Calu3 (cell line): ENCODE measurements at regions not wholly inside any gene's neighbourhood (a gene's known extent, or its start where the extent isn't known, plus 50 kb on each side); places are given as distances from the start of the nearest gene placed in this dataset.

Experiments
- BruUV-seq: library from RNA; stranded (reverse); fragments of 400-500 nt; replicated peaks from 2 replicates; lab custom pipeline; 2021; lab: Mats Ljungman, UMichigan
- CTCF ChIA-PET: fragments of 300-600 bp; sonication (Branson Sonifier 250); formaldehyde crosslinking; loops from one replicate; lab custom pipeline; 2022; ENCODE audit warnings: antibody characterized with exemption; lab: Charles Lee
- DNase-seq: peaks from one replicate; pipeline ENCODE4 v3.0.0; 2022
- H3K27ac Mint-ChIP-seq: one replicate; pipeline ENCODE4 v1.8.0; 2022; ENCODE audit warnings: mixed read lengths; ENCODE audit not compliant: unreplicated experiment
- H3K27me3 Mint-ChIP-seq: one replicate; pipeline ENCODE4 v1.8.0; 2022; ENCODE audit warnings: mixed read lengths; ENCODE audit not compliant: unreplicated experiment
- H3K36me3 Mint-ChIP-seq: one replicate; pipeline ENCODE4 v1.8.0; 2022; ENCODE audit warnings: mild to moderate bottlenecking, moderate library complexity, mixed read lengths; ENCODE audit not compliant: insufficient read depth, unreplicated experiment
- H3K4me1 Mint-ChIP-seq: one replicate; pipeline ENCODE4 v1.8.0; 2022; ENCODE audit warnings: mild to moderate bottlenecking, low read depth, mixed read lengths; ENCODE audit not compliant: unreplicated experiment
- H3K4me3 Mint-ChIP-seq: one replicate; pipeline ENCODE4 v1.8.0; 2022; ENCODE audit warnings: mild to moderate bottlenecking, low read depth, moderate library complexity, mixed read lengths; ENCODE audit not compliant: unreplicated experiment
- H3K9me3 Mint-ChIP-seq: one replicate; pipeline ENCODE4 v1.8.0; 2022; ENCODE audit warnings: low read depth, mixed read lengths; ENCODE audit not compliant: unreplicated experiment
- CTCF ChIP-seq: fragments of 200-600 bp; IDR thresholded peaks from one replicate; pipeline ENCODE4 v1.8.0; 2022; ENCODE audit warnings: antibody characterized with exemption; ENCODE audit not compliant: unreplicated experiment
- intact Hi-C: fragments of 100-400 bp; cut with micrococcal nuclease; formaldehyde crosslinking; loops from one replicate; pipeline ENCODE4 v1.10.0; 2022; ENCODE audit not compliant: unreplicated experiment

- intact Hi-C loops, result no loop called here
- Mint-ChIP-seq H3K4me3 (no peak overlapping the region), H3K27ac (no peak overlapping the region), H3K27me3 (no peaks in the 10 kb centered on the region), H3K9me3 (no peaks in the 10 kb centered on the region), H3K36me3 (no peaks in the 10 kb centered on the region), H3K4me1 (no peaks in the 10 kb centered on the region)
- TF ChIP-seq CTCF, result no peak
- no peak for DNase-seq
- BruUV-seq, result no TSS peak
- CTCF ChIA-PET, result no interaction called here
These were observed 122.6 kb upstream of the PLCB4 start for GRCh38 chr20:8946036-8946940.

- no peaks in the 10 kb centered on the region for H3K9me3 Mint-ChIP-seq
- CTCF ChIA-PET, result interaction anchor here (0.5 kb wide), 1 partner anchor 12 kb away, joined by 3 read pairs; no protein-coding TSS in a partner anchor
- intact Hi-C loops, result no loop called here
- no peaks in the 10 kb centered on the region for H3K36me3 Mint-ChIP-seq
- TF ChIP-seq CTCF, result no peak
- no peaks in the 10 kb centered on the region for H3K4me1 Mint-ChIP-seq
- no peaks in the 10 kb centered on the region for H3K27me3 Mint-ChIP-seq
- H3K27ac Mint-ChIP-seq, result no peak overlapping the region
- DNase-seq, result no peak
- H3K4me3 Mint-ChIP-seq, result no peak overlapping the region
- no TSS peak for BruUV-seq
These were observed 120.4 kb upstream of the PLCB4 start for GRCh38 chr20:8948442-8949020.

- Mint-ChIP-seq H3K4me1 (no peaks in the 10 kb centered on the region), H3K4me3 (no peak overlapping the region), H3K9me3 (no peaks in the 10 kb centered on the region), H3K27me3 (no peaks in the 10 kb centered on the region), H3K27ac (no peak overlapping the region), H3K36me3 (no peaks in the 10 kb centered on the region)
- DNase-seq, result no peak
- CTCF ChIA-PET, result no interaction called here
- BruUV-seq, result no TSS peak
- no peak for TF ChIP-seq CTCF
- intact Hi-C loops, result no loop called here
These were observed 117.7 kb upstream of the PLCB4 start for GRCh38 chr20:8951164-8951563.

GRCh38 chr20:8952721-8953120 is 116.2 kb upstream of the PLCB4 start:
- no peak overlapping the region for H3K4me3 Mint-ChIP-seq
- H3K9me3 Mint-ChIP-seq, result no peaks in the 10 kb centered on the region
- TF ChIP-seq CTCF, result no peak
- DNase-seq, result no peak
- no peaks in the 10 kb centered on the region for H3K27me3 Mint-ChIP-seq
- H3K27ac Mint-ChIP-seq, result no peak overlapping the region
- no peaks in the 10 kb centered on the region for H3K4me1 Mint-ChIP-seq
- BruUV-seq, result no TSS peak
- H3K36me3 Mint-ChIP-seq, result no peaks in the 10 kb centered on the region
- intact Hi-C loops, result no loop called here
- CTCF ChIA-PET, result no interaction called here
